CD4-positive, alpha-beta T cell treated with Interferon alpha-2 for 1 hour (primary cell): ENCODE measurements at regions not wholly inside any gene's neighbourhood (a gene's known extent, or its start where the extent isn't known, plus 50 kb on each side); places are given as distances from the start of the nearest gene placed in this dataset.
A peak's percentile ranks its signal among the peaks of the same experiment; 100 is the strongest.

ENCODE experiments used
- DNase-seq, 2 donors: peaks; one replicate each; pipeline ENCODE4 v3.0.0-alpha.2; 2020 to 2022

DNA sequence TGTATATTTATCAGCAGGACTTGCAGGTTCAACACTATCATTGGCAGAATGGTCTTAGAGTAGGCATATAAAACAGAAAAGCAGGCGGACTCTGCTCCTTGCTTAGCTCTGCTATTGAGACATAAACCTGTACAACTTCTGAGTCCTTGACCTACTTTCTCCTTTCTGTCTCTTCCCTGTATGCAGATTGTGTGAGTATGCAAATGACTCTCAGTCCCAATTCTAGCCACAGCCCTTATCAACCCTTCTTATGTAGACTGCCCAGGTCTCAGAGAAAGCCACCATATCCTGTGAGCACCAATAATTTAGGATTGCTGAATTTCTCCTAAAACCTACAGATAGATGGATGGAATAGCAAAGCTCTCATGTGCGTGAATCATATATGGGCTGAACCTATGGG is 367.6 kb upstream of the DDI1 start:
- no peak for DNase-seq

DNA sequence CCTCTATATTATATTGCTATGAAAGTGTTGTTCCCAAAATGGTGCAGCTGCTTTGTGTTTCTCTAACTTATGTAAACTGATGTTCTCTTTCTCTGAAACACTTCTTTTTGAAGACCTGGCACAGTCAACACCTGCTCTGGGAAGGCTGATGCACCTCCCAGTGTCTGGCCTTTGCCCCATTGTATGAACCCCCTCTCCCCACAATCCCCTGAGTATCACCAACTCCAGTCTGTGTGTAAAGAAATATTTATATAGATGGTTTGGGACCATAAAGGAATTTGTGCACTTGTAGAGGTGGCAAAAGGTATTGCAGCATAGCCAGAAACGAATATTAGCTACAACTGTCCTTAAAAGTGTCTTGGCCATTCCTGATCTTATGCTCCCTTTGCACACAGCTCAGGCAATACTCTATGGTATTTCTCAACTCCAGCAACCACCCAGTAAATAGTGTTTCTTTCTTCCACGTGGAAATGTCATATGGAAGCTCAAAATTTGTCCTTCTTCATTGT is 365.2 kb upstream of the DDI1 start:
- no peak for DNase-seq

DNA sequence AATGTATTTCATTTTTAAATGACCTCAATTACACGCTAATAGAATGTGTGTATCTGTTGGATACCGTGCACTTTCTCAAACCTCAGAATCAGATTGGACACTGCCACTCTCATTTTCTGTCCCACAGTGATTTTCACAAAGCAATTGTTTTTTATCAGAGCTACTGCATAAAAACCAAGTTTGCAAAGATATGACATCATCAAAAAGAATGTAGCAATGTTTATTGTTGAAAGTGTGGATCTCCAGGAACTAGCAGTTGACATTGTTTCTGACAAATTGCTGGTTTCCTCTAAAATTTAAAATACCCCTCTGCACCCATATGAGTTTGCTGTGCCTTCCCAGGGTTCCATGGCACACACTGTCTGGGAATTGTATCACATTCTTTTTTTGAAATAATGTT is 362.7 kb upstream of the DDI1 start:
- no peak for DNase-seq

DNA sequence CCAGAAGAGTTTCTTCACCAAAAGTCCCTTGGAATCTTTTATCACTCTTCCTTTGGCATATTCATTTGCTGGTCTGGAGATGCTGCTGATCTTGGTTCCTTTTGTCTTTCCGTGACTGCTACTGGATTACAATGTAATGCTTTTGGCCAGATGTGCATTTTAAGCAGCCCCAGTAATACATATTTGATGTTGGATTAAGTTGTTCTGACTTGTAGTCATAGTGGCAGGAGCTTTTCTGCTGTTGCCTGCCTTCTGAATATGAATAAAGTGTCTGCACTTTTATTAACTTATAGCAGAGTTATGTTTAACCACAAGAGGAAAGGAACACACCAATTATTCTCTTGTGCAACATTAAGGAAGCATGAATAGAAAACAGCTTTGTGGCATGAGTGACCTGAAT is 360.0 kb upstream of the DDI1 start:
- no peak for DNase-seq

DNA sequence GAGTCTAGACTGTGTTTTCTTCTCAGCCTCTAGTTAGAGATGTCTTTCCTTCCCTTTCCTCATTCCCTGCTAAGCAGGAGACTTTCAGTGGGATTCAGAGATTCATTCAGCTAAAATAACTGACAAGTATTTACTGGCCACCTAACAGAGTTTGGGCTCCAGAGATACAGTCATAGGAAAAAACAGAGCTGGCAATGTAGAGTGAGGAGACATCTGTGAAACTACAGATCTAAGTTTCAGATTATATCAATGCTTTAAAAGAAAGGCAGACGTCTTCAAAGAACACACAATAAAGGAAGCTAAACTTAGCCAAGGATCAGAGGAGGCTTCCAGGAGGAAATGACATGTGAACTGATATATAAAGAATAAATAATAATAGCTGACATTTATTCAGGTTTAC is 355.6 kb upstream of the DDI1 start:
- no peak for DNase-seq

DNA sequence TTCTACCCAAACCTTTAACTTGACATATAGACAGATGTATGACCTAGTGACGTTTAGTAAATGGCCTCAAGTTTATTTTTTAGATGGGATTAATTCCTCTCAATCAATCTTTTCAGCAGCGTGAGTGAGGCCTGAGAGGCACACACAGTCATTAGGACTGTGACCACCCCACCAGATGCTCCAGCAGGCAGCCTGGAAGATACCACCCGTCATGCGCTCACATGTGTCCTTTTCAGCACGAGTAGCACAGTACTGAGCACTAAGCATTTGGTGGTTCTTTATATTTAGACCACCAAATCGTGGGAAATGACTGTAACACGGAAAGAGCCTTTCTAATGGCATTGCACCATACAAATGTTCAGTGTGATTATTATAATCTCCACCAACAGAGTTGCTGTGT is 354.6 kb upstream of the DDI1 start:
- no peak for DNase-seq

DNA sequence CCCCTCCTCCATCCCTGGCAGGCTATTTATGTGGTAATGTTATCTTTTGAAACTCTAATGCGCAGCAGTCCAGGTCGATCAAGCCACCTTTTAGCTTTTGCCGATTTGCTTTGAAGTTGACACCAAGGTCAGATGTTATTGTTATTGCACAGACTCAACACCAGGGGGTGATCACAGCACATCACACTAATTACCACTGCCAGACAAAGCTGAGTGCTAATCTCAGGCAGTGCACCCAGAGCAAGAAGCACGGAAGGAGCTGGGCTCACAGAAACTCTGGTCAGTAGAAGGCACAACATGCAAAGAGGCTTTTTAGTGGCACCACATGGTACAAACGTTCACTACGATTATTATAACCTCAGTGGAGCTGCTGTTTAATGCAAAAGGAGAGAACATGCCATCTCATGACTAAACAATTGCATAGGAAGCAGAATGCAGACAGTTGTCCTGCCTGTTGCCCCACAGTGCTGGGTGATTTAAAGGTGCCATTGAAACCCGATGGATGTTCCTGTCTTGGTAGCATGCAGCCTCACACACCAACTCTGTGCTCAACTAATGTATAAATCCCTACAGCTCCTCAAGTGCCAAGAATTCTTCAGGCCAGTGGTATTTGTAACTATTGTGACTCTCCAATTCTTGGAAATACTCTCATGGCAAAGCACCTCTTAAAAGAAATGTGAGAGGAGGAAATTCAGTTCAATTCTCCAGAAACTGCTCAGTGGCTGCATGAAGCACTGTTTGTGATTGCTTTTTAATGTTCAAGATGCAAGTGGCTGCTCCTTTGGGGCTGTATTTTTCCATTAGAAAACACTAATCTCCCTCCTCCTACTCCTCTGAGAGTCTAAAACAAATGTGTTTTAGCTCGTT is 353.9 kb upstream of the DDI1 start:
- DNase-seq, result peak; percentile 61 to 70

DNA sequence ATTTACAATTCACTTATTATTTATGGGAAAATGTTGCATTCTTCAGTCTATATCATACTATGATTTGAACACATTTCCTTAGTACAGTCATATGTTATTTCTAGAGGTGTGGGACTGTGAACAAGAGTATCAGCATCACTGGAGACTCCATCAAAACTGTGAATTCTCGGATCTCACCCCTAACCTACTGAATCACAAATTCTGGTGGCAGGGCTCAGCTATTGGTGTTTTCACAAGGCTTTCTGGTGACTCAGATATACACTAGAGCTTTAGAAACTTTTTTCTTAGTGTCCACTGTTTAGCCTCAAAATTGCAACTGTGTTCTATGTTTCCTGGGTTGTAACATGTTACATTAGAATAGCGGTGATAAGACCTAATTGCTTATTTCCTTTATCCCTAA is 352.9 kb upstream of the DDI1 start:
- no peak for DNase-seq

DNA sequence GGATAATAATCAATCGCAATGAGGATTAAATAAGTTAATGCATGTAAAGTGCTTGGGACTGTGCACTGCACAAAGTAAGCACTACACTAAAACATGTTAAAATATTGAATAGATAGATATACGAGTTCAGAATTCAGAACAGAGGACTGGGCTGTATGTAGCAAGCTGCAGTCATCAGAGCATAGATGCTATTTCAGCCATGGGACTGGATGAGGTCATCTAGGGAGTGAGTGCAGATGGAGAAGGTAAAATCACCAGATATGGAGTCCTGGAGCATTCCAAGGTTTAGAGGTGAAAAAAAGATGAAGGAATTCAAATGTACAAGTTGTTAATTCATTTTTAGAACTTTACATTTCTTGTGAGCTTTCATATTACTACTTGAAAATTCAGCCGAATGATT is 347.5 kb upstream of the DDI1 start:
- no peak for DNase-seq

DNA sequence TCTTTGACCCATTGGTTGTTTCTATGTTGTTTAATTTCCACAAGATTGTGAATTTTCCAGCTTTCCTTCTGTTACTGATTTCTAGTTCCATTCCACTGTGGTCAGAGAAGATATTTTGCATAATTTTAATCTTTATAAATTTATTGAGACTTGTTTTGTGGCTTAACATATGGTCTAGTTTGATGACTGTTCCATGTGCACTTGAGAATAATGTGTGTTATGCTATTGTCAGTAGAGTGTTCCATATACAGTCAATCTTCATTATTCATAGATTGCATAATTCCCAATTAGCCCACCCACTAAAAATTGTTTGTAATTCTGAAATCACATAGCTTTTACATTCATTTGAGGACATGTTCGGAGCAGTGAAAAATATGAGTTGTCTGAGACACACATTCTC is 346.1 kb upstream of the DDI1 start:
- DNase-seq, result no peak

DNA sequence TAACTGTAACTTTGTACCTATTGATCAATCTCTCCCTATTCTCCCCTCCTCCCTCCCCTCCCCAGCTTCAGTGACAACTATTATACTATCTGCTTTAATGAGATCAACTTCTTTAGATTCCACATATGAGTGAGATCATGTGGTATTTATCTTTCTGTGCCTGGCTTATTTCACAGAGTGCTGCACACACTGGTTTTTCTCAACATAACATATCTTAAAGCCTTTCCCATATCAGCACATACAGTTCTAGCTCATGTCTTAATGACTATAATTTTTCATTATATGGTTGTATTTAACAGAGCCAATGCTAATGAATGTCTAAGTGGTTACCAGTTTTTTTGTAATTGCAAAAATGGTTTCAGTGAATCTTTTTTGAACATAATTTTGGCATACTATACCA is 340.3 kb upstream of the DDI1 start:
- no peak for DNase-seq

DNA sequence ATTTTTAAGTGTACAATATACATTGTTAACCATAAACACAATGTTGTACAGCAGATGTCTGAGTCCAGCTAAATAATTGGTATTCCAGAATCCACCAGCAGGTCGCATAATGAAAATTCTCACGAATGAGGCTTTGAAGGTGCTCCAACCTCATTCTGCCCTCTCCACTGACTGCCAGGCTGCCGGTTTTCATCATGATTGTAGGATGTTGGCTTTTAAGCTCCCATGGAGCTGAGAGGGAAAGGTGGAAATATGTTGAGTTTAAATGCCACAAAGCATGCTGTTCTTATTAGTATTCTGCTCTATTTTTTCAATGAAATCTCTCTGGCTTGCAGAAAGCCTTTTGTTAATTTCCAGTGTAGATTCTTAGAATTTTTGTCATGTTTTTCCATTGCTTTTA is 337.2 kb upstream of the DDI1 start:
- no peak for DNase-seq

DNA sequence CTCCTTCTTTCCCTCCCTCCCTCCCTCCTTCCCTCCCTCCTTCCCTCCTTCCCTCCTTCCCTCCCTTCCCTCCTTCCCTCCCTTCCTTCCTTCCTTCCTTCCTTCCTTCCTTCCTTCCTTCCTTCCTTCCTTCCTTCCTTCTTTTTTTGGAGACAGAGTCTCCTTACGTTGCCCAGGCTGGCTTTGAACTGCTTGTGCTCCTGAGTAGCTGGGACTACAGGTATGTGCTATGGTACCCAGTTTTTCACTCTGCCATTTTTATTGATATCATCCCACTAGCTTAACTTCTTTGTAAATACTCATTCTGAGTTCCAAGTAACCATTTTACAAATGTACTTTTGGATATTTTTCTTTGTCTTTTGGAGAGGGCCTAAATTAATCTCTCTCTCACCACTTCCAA is 336.8 kb upstream of the DDI1 start:
- DNase-seq, result no peak

DNA sequence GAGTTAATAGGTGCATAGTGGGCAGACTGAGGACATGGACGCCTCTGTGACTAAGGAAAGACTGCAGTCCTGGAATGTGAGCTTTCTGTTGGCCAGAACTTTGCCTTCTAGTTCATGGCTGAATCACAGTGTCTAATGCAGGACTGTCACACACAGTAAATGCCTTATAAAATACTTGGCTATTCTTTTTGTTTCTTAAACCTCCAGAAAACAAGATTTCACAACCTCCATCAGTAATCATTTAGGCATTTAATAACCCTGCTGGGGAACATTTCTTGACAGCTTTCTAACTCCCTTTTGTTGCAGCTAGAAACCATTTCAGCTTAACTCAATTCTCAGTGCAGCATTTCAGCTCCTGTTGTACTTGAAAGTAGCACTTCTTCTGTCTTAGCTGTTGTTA is 335.8 kb upstream of the DDI1 start:
- no peak for DNase-seq

DNA sequence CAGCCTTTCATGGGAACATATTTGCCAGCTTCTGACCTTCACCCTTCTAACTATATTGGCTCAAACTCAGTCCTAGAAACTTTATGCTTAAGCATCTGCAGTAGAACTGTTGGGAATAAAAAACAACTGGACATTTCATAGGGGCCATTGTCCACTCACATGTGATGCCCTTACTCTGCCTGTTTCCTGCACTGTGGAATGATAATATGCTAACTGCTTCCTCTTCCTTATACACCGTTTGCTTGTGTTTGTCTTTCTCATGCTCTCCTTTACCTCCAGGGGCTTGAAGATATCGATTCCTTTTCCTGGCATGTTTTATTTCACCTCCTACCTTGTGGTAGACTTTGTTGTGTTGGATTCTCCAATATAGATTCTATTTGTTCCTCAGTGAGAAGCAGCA is 333.0 kb upstream of the DDI1 start:
- no peak for DNase-seq

DNA sequence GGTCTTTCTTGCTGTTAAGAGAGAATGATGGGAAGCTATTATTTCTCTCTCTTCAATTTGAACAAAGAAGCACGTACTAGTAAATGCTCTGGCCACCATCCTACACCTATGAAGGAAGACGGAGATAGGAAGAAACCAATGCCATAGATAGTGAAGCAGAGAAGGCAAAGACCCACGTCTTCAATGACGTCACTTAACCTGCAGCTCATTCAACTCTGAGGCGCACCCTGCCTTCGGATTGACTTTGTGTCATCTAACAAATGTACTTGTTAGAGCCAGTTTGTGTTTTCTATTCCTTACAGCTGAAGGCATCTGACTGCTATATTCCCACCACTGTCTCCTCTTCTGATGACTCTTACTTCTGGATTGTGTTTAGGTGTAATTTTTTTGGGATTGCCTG is 332.5 kb upstream of the DDI1 start:
- no peak for DNase-seq

DNA sequence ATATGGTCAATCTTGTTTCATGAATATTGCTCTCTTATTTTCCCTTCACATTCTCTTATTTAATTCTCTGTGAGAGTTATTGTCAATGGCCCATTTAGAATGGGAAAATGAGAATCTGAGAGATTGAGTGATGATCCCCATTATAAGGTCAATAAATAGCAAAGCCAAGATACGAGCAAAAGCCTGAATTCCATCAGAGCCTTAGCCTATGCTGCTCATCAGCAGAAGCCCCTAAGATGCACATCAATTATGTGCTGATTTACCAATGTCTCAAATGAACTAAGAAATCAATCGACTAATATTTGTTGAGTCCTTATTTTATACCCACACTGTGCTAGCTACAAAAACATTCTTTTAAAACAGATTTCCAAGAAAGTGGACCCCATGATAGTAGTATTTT is 330.8 kb upstream of the DDI1 start:
- no peak for DNase-seq

DNA sequence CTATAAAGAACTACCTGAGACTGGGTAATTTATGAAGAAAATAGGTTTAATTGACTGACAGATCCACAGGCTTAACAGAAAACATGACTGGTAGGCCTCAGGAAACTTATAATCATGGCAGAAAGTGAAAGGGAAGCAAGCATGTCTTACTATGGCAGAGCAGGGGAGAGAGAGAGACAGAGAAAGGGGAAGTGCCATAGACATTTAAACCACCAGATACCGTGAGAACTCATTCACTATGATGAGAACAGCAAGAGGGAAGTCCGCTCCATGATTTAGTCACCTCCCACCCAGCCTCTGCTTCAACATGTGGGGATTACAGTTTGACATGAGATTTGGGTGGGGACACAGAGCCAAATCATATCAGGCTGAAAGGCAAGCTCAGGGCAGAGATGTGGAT is 327.1 kb upstream of the DDI1 start:
- no peak for DNase-seq

DNA sequence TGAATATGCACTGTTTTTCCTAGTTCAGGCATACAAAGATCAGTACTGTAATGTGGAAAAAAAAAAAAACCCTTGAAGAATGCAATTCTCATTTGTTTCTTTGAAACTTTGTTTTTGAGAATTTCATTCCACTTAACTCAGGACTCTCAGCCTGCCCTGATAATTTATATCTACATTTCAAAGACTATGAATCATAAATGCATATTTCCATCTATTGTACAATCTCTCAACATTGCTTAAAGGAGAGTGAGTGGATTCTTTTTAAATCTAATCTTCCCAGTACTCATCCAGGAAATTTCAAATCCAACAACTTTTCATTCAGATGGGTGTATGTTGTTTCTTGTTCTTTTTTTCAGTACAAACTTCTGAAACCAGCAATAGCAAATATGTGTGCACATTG is 322.2 kb upstream of the DDI1 start:
- DNase-seq, result no peak

DNA sequence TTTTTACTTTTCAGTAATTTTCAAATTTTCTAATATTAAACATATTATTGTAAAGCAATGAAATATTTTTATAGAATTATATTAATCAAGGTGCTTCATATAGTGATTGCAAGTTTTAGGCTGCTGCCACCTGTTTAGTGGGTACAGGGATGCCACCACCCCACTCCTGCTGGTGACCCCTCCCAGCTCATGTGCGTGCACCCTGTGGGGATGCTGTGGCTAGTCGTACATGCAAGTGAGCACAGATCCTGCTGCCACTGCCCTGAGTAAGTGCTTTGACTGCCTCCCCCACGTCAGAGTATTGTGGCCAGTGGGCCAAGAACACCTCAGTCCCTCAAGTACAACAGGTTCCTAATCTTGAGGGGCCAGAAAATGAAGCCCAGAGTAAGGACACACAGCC is 320.1 kb upstream of the DDI1 start:
- DNase-seq, result no peak

DNA sequence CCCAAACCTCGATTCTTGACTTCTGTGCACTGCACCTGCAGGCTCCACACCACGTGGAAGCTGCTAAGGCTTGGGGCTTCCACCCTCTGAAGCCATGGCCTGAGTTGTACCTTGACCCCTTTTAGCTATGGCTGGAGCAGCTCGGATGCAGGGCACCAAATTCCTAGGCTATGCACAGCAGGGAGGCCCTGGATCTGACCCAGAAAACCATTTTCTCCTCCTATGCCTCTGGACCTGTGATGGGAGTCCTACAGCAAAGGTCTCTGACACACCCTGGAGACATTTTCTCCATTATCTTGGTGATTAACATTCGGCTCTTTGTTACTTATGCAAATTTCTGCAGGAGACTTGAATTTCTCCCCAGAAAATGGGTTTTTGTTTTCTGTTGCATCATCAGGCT is 309.2 kb upstream of the DDI1 start:
- no peak for DNase-seq

DNA sequence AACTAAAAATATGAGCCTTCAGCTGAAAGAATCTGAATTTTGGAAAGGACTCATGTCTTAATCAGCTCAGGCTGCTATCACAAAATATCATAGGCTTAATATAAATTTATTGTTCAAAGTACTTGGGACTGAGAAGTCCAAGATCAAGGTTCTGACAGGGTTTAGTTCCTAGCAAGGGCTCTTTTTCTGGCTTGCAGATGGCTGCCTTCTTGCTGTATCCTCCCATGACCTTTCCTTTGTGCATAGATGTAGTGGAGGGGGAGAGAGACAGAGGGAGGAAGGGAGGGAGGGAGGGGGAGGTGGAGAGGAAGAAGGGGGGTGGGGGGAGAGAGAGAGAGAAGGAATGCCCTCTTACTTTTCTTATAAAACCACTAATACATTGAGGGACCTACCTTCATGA is 306.8 kb upstream of the DDI1 start:
- no peak for DNase-seq

DNA sequence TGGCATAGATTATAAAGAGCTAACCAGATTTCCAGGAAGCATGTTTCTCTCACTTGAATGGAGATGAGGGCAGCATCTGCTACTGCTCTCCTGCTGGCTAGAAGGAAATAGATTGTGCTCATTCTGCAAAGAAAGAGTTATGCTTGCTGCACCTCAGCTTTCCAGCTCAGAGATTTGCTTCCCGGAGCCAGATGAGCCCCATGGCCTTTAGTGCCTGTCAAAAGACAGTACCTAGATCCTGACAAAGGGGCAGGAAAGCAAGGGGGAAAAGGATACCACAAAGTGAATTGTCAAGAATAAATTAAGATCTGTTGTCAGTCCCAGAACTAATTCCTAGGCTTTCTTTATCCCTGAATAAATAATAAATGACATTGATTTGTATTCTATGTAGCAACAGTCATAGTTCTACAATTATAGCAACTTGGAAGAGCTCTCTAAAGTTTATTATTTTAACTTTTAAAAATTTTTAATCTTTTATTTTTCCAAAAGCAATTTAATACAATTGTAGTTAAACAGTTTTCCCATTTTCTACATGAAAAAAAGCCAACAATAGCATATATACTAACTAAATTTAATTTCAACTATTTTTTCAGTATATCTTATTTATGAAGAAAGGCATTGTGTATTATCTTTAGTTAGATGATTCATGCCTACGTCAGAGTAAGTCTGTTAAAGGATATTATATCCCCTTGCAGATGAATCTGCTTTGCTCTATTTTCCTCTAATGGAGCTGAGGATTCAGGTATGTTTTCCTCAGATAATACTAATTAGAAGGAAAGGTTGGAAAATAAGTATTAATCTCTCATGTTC is 306.1 kb upstream of the DDI1 start:
- DNase-seq, result no peak

DNA sequence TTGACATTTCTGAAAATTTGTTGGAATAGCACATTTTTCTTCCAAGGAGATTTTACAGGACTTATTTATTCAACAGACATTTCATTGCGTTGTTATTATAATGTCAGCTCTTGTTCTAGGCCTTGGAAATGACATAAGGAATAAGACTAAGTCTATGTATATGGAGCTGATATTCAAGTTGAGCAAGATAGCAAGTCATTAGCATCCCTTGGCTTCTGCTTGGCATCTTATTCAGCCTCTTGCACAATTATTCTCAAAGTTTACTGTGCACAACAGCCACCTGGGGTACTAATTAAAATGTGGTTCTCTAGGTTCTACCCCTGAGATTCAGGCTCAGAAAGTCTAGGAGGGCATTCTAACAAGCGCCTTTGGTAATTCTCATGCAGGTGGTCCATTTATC is 304.8 kb upstream of the DDI1 start:
- DNase-seq, result no peak
